ENCODE measurements at regions not wholly inside any gene's neighbourhood (a gene's known extent, or its start where the extent isn't known, plus 50 kb on each side); places are given as distances from the start of the nearest gene placed in this dataset.

DNA sequence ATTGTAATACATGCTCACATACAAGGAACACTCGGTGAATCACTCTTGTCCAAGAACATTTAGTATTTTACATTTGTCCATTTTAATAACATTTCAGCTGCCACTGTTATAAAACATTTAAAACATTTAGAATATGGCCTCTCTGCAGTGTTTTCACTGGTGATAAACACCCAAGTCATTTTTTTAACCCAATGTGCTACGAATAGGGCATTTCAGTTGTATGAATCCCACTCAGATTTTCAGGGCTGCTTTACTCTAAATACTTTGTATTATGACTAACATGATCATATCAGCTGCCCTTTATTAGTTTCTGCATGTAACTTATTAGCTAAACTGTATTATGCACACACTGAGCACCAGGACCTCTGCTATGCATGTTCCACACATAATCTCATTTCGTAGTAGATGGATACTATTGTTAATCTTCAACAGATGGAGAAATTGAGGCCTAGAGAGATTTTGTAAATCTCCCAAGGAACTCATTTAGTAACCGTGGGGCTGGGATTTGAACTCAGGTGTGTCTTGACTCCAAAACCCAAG lies 148.6 kb upstream of the CDIN1 start:
- H3K27ac ChIP-seq, result no peak overlapping the region
- TF ChIP-seq ZFX (IDR thresholded peaks at IDR 0.05; ENCODE audit: borderline replicate concordance), result no peak
- TF ChIP-seq, protein P1, sequence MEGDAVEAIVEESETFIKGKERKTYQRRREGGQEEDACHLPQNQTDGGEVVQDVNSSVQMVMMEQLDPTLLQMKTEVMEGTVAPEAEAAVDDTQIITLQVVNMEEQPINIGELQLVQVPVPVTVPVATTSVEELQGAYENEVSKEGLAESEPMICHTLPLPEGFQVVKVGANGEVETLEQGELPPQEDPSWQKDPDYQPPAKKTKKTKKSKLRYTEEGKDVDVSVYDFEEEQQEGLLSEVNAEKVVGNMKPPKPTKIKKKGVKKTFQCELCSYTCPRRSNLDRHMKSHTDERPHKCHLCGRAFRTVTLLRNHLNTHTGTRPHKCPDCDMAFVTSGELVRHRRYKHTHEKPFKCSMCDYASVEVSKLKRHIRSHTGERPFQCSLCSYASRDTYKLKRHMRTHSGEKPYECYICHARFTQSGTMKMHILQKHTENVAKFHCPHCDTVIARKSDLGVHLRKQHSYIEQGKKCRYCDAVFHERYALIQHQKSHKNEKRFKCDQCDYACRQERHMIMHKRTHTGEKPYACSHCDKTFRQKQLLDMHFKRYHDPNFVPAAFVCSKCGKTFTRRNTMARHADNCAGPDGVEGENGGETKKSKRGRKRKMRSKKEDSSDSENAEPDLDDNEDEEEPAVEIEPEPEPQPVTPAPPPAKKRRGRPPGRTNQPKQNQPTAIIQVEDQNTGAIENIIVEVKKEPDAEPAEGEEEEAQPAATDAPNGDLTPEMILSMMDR (IDR thresholded peaks at IDR 0.05), result no peak

DNA sequence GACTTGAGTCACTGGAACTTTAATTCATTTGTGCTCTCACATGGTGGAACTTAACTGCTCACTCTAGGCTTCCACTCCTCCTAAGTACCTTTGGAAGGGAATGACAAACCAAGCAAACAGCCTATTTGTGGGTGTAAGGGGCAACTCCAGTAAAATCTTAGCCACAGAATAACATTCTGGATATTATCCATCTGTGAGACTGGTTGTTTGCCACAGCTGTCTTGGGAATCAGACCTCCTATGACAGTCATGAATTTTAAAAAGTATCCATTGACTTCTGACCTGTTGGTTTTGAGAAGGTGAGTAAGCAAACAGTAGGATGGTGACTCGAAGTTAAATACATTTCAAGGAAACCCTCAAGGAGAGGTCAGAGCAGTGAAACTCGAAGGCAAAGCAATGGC lies 147.3 kb upstream of the CDIN1 start:
- H3K27ac ChIP-seq, result no peak overlapping the region

DNA sequence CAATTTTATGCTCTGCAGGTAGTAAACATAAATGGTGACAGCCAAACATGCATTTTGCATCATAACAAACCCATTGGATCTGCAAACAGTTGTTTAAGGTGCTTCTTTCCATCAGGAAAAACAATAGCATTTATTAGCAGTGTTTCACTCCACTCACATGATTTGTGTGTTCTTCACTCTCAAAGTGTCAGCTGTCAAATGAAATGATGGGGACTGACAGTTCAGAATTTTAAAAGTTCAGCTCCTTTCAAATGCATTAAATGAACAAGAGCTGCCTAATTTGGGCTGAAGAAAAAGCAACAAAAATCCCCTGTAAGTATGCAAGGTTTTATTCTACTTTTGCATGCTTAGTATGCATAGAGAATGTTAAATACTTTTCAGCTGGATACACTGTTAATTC lies 145.2 kb upstream of the CDIN1 start:
- H3K27ac ChIP-seq, result no peak overlapping the region
- TF ChIP-seq, protein P1 (IDR thresholded peaks at IDR 0.05), result no peak

More for the DNA sequence above, 147.3 kb upstream of the CDIN1 start:
- TF ChIP-seq ZFX (IDR thresholded peaks at IDR 0.05; ENCODE audit: borderline replicate concordance), result no peak
- TF ChIP-seq, protein P1 (IDR thresholded peaks at IDR 0.05), result no peak

DNA sequence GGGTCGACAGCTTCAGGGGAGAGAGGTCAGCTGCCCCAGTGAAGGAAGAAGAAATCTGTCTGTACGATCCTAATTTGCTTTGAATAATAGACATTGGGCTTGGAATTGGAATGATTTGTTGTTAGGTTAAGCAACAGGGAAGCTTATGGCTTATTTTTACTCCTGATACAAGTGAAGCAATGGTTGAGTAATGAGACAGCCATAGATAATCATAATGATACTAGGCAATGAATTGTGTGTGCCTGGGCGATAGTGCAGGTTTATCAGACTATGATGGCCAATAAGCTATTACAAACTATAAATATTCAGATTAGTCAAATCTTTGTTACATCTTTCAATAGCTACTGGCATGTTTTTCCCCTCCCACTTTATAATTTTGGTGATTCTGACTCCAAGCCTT lies 140.9 kb upstream of the CDIN1 start:
- TF ChIP-seq, protein P1 (IDR thresholded peaks at IDR 0.05), result no peak
- TF ChIP-seq ZFX (IDR thresholded peaks at IDR 0.05; ENCODE audit: borderline replicate concordance), result no peak

DNA sequence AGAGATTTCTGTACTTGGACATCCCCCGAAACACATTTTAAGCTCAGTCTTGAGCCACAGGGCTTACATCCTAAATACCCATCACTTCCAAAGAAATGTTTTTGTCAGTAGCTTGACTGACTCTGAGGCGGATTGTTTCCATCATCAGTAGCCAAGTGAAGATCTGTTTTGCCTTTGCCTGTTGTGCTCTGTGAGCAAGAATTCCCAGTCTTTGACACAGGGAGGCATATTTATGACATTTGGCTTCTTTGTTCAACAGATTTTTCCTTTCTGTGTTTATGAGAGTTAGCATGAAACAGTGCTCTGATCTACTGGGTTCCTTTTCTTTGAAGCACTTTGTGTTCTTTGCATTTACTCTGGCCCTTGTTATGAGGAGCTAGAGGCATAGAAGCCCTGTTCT lies 132.1 kb upstream of the CDIN1 start:
- TF ChIP-seq ZFX (IDR thresholded peaks at IDR 0.05; ENCODE audit: borderline replicate concordance), result no peak
- TF ChIP-seq, protein P1 (IDR thresholded peaks at IDR 0.05), result no peak
- H3K27ac ChIP-seq, result no peak overlapping the region

More for the DNA sequence above, 140.9 kb upstream of the CDIN1 start:
- no peak overlapping the region for H3K27ac ChIP-seq

DNA sequence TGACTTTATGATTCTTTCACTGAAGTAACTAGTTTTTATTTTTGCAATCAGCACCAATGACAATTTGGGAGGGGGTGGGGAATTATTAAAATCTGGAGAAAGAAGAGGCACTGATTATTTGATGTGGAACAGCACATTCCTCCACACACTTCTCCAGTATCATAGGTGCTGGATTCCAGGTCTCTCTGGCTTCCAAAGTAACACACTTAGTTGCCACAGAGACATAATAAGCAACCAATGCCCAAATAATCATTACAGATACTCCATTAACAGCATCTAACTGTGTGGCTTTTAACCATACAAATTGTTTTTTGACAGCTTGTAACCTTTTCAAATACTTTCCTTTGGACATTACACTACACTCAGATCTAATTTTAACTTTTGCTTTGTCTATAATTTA lies 131.0 kb upstream of the CDIN1 start:
- H3K27ac ChIP-seq, result no peak overlapping the region
- TF ChIP-seq ZFX (IDR thresholded peaks at IDR 0.05; ENCODE audit: borderline replicate concordance), result no peak
- TF ChIP-seq, protein P1 (IDR thresholded peaks at IDR 0.05), result no peak

DNA sequence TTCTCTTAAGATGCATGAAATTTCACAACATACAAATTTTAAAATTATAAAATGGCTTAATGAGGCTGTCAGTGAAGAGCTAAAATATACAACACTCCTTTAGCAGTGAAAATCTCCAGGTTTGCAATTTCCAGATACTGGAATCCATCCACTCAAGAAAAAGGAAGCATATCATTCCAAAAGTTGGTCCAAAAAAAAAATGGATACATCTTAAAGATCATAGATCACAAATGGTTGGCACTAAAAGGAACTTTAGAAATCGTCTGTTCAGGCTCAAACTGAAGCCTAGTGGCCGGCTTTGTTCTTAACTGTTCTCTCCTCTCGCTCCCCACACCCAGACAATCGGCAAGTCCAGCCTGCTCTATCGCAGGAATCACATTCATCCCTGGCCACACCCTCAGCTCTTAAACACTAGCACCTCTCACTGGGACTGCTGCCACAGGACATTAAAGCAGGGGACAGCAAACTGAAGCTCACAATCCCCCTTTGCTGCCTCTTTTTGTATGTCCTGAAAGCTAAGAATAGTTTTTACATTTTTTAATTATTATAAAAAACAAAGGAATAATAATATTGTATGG lies 130.3 kb upstream of the CDIN1 start:
- TF ChIP-seq, protein P1 (IDR thresholded peaks at IDR 0.05), result no peak
- TF ChIP-seq ZFX (IDR thresholded peaks at IDR 0.05; ENCODE audit: borderline replicate concordance), result no peak
- H3K27ac ChIP-seq, result no peak overlapping the region

Measured in 22Rv1 (cell line).